WTC11 (cell line): ENCODE measurements at regions not wholly inside any gene's neighbourhood (a gene's known extent, or its start where the extent isn't known, plus 50 kb on each side); places are given as distances from the start of the nearest gene placed in this dataset.

Source experiments
- CREB1 ChIP-seq: sonication (generic); formaldehyde crosslinking; IDR thresholded peaks from 2 replicates; pipeline ENCODE4 v1.8.0; 2023; ENCODE audit warnings: mild to moderate bottlenecking, missing genetic modification reagents
- CTCF ChIP-seq: fragments of 200-600 bp; IDR thresholded peaks from 2 replicates; pipeline ENCODE4 v1.8.0; 2022; ENCODE audit warnings: antibody characterized with exemption
- JUN ChIP-seq: sonication (generic); formaldehyde crosslinking; IDR thresholded peaks from 2 replicates; pipeline ENCODE4 v1.8.0; 2023; ENCODE audit warnings: mild to moderate bottlenecking, missing genetic modification reagents
- NFYB ChIP-seq: sonication (generic); formaldehyde crosslinking; conservative IDR thresholded peaks from 2 replicates; pipeline ENCODE4 v1.8.0; 2022; ENCODE audit warnings: low read depth, missing genetic modification reagents
- NR3C1 ChIP-seq: sonication (generic); formaldehyde crosslinking; conservative IDR thresholded peaks from 2 replicates; pipeline ENCODE4 v1.8.1; 2023; ENCODE audit warnings: low read depth, mild to moderate bottlenecking, missing genetic modification reagents

DNA sequence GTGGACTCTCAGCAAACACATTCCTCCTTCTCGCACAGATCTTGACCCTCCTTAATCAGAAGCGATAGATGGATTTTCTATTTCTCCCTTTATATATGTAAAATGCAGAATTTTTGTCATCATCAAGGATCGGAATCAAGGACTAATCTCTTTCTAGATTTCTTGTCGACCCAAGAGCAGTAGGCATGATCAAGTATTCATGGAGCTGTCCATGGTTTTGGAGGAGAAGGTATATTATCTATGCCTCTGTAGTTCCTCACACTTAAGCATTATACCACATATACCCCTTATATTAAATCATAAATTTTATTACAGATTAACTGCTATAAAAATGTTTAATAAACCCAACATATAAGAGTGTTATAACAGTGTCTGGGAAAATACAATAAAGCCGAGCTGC lies 886.8 kb downstream of the NLGN4X start:
- TF ChIP-seq CREB1 (CRISPR knock-in tag) (no peak), CTCF (no peak), JUN (CRISPR knock-in tag) (no peak), NFYB (CRISPR knock-in tag) (no peak), NR3C1 (CRISPR knock-in tag) (no peak)
